Stimulated activated CD8-positive, alpha-beta memory T cell treated with anti-CD3 and anti-CD28 coated beads, Interleukin-7, amount 100 ng/mL, for 24 hours (primary cell): ENCODE measurements at regions not wholly inside any gene's neighbourhood (a gene's known extent, or its start where the extent isn't known, plus 50 kb on each side); places are given as distances from the start of the nearest gene placed in this dataset.

Source experiments
- DNase-seq: peaks from one replicate; pipeline ENCODE4 v3.0.0-alpha.2; 2020; ENCODE audit warnings: low read depth

GRCh38 chr5:17761326-17761725 is 127.1 kb downstream of the TAF11L14 start:
- DNase-seq, result no peak

DNA sequence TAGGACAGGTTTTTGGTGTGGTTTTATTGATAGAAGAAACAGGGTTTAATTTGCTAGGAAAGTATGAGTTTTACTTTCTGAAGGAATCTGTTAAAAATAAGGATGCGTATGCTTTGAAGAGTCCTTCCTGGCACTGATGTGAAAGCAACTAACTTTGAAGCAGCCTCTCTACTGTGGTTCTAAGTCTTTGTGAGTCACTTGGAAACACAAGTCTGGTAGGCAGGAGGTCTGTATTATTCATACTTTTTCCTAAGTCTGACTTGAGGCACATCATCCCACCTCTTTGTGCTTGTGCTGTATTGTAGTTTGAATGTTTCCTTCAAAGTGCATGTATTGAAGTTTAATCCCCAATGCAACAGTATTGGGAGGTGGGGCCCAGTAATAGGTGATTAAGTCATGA is 129.0 kb downstream of the TAF11L14 start:
- DNase-seq, result no peak

DNA sequence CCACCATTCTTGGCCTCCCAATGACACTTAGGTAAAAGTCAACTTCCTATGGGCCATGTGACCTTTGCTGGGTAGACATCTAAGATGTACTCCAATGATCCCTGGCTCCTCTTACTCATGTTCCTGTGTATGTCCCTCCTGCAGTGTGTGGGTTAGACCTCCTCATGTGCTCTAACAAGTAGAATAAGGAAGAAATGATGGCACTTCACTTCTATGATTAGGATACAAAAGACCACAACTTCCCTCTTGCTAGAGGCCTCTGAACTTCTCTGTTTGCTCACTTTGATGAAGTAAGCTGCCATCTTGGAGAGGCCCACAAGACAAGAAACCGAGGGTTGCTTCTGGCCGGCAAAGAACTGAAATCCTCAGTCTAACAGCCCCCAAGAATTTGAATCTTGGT is 131.8 kb downstream of the TAF11L14 start:
- DNase-seq, result no peak

GRCh38 chr5:17769277-17769676 is 135.0 kb downstream of the TAF11L14 start:
- DNase-seq, result no peak

GRCh38 chr5:17772232-17772631 is 138.0 kb downstream of the TAF11L14 start:
- DNase-seq, result no peak

- no peak for DNase-seq
Measured at GRCh38 chr5:17785774-17786173, 151.5 kb downstream of the TAF11L14 start.

DNA sequence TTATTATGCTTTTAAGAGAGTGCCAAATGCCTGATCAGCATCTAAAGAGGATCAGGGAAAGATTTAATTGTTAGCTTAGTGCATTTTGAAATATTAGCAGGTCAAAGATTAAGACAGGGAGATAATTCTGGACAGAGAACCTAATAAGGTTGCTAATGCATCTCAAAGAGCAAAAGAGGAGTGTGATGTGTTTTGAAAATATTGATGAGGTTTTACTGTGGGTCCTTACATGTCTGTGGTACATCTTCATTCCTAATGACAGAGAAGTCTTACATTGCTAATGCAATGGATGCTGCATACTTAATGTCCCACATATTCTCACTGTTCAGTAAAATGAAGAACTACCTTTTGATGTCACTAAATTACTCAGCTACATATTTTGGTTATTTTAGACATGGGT is 154.1 kb downstream of the TAF11L14 start:
- DNase-seq, result no peak

DNA sequence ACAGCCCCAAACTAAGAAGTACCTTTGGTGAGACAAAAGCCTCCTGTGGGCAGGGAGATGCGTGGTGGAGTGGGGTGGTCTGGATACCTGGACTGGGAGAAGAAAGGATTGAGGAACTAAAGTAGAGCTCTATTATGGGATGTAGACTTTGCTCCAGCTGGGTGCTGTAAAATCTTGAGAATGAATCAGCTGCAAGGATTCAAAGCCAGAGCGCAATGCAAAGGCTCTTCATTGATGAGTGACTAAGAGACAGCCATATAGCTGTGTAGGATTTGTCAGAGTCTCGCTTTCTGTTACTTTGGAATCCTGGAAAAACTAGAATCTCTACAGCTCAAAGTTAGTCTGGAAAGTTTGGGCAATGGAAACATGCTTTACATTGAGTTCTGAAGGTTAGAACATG is 159.9 kb downstream of the TAF11L14 start:
- DNase-seq, result no peak

DNA sequence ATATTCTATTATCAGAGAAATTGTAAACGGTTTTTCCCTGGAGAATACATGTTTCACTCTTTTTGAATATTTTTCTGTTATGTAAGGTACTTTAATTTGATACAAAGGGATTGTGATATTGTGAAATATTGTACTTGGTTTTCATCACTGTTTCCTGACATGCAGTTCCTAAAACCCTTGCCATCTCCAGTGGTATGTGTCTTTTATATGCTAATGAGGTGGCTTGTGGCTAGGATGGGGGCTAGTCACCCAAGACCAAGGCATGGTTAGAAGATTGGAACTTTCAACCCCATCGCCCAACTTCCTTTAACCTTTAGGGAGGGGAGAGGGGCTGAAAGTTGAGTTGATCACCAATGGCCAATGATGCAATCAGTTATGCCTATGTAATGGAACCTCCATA is 160.6 kb downstream of the TAF11L14 start:
- no peak for DNase-seq

GRCh38 chr5:17796142-17796541 is 161.9 kb downstream of the TAF11L14 start:
- DNase-seq, result no peak

- DNase-seq, result no peak
Measured at GRCh38 chr5:17796757-17797396, 162.6 kb downstream of the TAF11L14 start.

GRCh38 chr5:17799521-17799920 is 165.3 kb downstream of the TAF11L14 start:
- no peak for DNase-seq

DNA sequence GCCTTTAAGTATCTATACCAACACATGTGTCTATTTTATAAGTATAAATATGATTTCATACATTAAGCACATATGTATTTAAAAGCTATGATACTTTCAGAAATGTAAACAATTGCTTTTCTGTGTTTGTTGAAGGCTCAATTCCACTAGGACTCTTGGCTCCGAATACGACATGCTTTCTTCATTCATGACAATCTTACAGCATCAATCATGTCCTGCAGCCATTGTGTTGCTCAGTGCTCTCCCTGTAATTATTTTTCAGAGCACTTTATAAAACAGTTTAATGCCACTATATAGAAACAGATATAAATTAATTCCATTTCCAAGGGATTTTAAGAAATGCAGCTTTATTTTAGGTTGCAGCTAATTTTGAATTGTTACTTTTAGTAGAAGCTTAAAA is 167.3 kb downstream of the TAF11L14 start:
- no peak for DNase-seq

DNA sequence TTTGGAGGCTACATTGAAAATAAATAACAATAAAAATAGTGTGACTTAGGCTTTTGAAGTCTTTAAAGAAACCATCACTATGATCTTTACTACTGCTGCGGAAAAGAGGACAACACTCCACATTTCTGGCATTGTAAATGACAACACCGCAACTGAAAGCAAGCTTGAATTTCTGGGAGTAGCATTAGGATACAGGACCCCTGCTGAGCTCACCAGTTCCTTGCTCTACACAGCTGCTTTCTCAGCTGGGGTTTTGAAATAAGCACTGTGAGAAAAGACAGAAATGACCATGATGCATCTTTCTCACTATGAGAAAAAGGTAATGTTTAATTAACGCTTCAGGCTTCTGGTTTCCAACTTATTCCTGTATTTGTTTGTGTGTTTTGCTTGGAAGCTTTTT is 168.0 kb downstream of the TAF11L14 start:
- DNase-seq, result no peak

DNA sequence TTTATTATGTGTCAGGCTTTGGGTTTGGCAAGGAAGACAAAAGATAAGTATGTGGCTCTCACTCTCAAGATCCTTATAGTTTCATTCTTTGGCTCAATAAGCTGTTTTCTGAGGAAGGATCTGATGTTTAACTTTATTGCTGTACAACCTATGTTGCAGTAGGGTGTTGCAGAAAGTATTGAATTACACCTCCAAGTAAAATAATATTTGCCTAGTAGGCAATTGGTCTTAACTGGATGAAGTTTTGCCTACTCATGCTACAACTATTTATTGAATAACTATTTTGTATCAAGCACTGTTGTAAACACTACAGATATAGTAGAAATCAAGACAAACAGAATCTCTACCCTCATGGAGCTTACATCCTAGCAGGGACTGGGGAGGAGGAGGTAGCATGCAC is 169.7 kb downstream of the TAF11L14 start:
- no peak for DNase-seq

GRCh38 chr5:17805227-17805825 is 171.1 kb downstream of the TAF11L14 start:
- no peak for DNase-seq

GRCh38 chr5:17806818-17807468 is 172.7 kb downstream of the TAF11L14 start:
- no peak for DNase-seq

DNA sequence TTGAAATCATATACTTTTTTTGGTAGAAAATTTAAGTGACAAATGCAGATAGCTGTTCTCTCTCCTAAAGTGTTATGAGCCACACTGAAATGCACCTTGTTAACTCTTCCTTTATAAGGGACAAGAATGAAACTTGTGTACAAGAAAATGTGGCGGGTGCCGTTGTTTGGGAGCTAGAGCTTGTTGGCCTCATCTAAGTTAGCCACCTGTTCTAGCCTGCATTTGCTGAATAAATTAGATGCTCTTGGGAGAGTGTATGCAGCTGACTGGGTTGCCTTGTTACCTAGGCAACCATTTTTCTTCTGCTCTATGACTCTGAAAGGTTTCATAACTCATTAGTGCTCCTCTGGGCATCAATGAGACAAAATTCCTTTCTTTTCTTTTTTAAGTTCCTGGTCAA is 174.3 kb downstream of the TAF11L14 start:
- DNase-seq, result no peak

DNA sequence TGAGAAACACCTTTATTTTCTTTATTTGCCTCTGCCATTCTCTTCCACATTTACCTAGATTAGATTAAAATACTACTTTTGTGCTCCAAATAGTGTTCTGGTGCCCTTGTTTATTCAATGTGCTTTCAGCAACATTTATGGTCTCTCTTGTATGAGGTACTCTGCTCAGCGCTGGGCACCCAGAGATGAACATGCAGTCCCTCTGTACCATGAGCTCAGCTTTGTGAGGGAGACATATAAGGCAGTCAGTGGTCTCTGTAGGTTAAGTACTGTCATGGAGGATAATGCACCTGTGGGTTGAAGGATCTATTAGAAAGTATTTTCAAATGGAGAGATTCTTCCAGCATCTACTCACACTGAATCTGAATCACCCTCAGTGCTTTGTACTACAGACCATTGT is 176.5 kb downstream of the TAF11L14 start:
- DNase-seq, result no peak

DNA sequence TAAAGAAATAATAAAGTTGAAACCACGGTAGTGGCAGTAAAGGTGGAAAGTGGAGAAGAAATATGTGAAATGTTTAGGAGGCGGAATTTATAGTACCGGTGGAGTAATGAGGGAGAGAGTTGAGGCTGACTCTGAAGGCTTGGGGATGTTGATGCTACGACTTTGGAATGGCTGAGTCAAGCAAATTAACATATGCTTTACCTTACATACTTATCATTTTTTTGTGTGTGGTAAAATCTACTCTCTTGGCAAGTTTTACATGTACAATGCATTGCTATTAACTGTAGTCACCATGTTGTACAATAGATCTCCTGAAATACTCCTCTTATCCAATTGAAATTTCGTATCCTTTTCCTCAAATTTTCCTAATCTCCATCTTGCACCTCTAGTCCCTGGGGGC is 179.0 kb downstream of the TAF11L14 start:
- DNase-seq, result no peak

- DNase-seq, result no peak
Measured at GRCh38 chr5:17816505-17816904, 182.2 kb downstream of the TAF11L14 start.

DNA sequence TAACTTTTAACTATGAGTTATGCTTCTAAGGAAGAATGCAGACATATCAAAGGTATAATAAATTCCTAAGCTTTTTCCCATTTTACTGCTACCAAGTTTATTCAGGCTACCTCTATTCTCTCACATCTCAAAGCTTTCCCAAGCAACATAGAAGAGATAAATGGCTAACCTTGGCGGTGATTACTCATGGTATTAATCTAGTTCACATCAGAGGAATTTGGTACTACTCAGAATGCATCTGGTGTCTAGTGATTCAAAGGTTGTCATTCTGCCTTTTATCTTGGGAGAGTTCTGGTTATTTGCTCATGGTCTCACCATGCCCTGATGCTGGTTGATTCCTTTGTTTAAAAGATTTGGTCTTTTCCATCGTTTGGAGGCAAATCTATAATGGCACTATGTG is 182.7 kb downstream of the TAF11L14 start:
- DNase-seq, result no peak

DNA sequence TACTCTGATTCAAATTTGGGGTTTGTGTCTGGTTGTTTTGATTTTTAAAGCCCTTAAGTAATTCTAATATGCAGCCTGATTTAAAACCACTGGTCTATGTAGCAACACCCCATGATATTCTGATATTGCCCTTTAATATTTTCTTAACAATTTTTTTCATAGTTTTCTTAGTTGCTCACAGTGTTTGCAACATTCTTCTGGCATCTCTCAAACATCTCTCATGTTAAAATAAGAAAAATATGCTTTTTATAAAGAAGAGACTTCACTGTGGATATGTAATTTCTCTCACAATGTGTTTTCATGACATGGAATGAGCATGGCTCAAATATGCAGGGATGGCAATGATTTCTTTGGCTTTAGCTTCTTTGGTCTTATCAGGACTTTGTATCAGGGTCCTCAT is 183.7 kb downstream of the TAF11L14 start:
- DNase-seq, result no peak

- DNase-seq, result no peak
Measured at GRCh38 chr5:17819783-17820182, 185.5 kb downstream of the TAF11L14 start.
